Caco-2 (cell line): ENCODE measurements at regions not wholly inside any gene's neighbourhood (a gene's known extent, or its start where the extent isn't known, plus 50 kb on each side); places are given as distances from the start of the nearest gene placed in this dataset.

Source experiments
- BruUV-seq: library from RNA; stranded (reverse); fragments of 400-500 nt; replicated peaks from 2 replicates; lab custom pipeline; 2021; lab: Mats Ljungman, UMichigan
- CTCF ChIA-PET: fragments of 300-600 bp; sonication (Branson Sonifier 250); formaldehyde crosslinking; loops from one replicate; lab custom pipeline; 2022; ENCODE audit warnings: antibody characterized with exemption; lab: Charles Lee
- POLR2A ChIA-PET: fragments of 300-600 bp; sonication (Branson Sonifier 250); formaldehyde crosslinking; loops from one replicate; lab custom pipeline; 2022; ENCODE audit warnings: antibody characterized with exemption; lab: Charles Lee
- DNase-seq, 2 experiments: peaks; one replicate each; pipeline versions ENCODE4 v3.0.0 to v3.0.0-alpha.2; 2020 to 2022
- H3K27me3 ChIP-seq: replicated peaks from 2 replicates; pipeline ENCODE4 v1.6.0; 2011; ENCODE audit warnings: low read length; ENCODE audit not compliant: control insufficient read depth, insufficient read depth
- H3K36me3 ChIP-seq: 2 replicates; pipeline ENCODE4 v1.5.1; 2011; ENCODE audit warnings: low read length; ENCODE audit not compliant: control insufficient read depth, insufficient read depth
- H3K4me1 ChIP-seq: fragments of 250-450 bp; sonication (Bioruptor Pico); 2 replicates; pipeline ENCODE4 v1.5.1; 2020; ENCODE audit warnings: mild to moderate bottlenecking
- H3K4me3 ChIP-seq: 2 replicates; pipeline ENCODE4 v1.5.1; 2011; ENCODE audit warnings: low read depth, mild to moderate bottlenecking, control low read depth, low read length
- H3K9me3 ChIP-seq: fragments of 250-450 bp; sonication (Bioruptor Pico); 2 replicates; pipeline ENCODE4 v1.5.1; 2020; ENCODE audit warnings: mild to moderate bottlenecking, moderate library complexity
- H3K27ac Mint-ChIP-seq: one replicate; pipeline ENCODE4 v1.8.0; 2022; ENCODE audit warnings: mixed read lengths; ENCODE audit not compliant: unreplicated experiment
- H3K27me3 Mint-ChIP-seq: one replicate; pipeline ENCODE4 v1.8.0; 2022; ENCODE audit warnings: mixed read lengths; ENCODE audit not compliant: insufficient read depth, unreplicated experiment
- H3K36me3 Mint-ChIP-seq: one replicate; pipeline ENCODE4 v1.8.0; 2022; ENCODE audit warnings: mild to moderate bottlenecking, mixed read lengths; ENCODE audit not compliant: insufficient read depth, unreplicated experiment
- H3K4me1 Mint-ChIP-seq: one replicate; pipeline ENCODE4 v1.8.0; 2022; ENCODE audit warnings: low read depth, mixed read lengths; ENCODE audit not compliant: unreplicated experiment
- H3K4me3 Mint-ChIP-seq: one replicate; pipeline ENCODE4 v1.8.0; 2022; ENCODE audit warnings: mild to moderate bottlenecking, moderate library complexity, mixed read lengths; ENCODE audit not compliant: unreplicated experiment
- H3K9me3 Mint-ChIP-seq: one replicate; pipeline ENCODE4 v1.8.0; 2022; ENCODE audit warnings: mixed read lengths; ENCODE audit not compliant: unreplicated experiment
- CTCF ChIP-seq, 2 experiments: fragments of 200-600 bp in 1 of 2; IDR thresholded peaks; 1 replicate in 1 of 2; 2 replicates in 1 of 2; pipeline versions ENCODE4 v1.5.1 to v1.8.0; 2011 to 2022; ENCODE audit warnings: antibody characterized with exemption in 1 of 2, control low read depth in 1 of 2, inconsistent platforms in 1 of 2, low read depth in 1 of 2, low read length in 1 of 2, mild to moderate bottlenecking in 1 of 2, moderate library complexity in 1 of 2; ENCODE audit not compliant: insufficient read depth in 1 of 2, severe bottlenecking in 1 of 2, unreplicated experiment in 1 of 2
- intact Hi-C: fragments of 100-400 bp; cut with micrococcal nuclease; formaldehyde crosslinking; loops from one replicate; pipeline ENCODE4 v1.10.0; 2022; ENCODE audit not compliant: unreplicated experiment

GRCh38 chr11:112392904-112393303 lies 132.2 kb upstream of the PLET1 start:
- Histone ChIP-seq H3K36me3 (no peaks in the 10 kb centered on the region), H3K4me1 (no peaks in the 10 kb centered on the region), H3K9me3 (peaks cover 13% of the 10 kb centered on the region; the same call in 1 of the 2 replicates), H3K4me3 (no peak overlapping the region), H3K27me3 (no peaks in the 10 kb centered on the region)
- intact Hi-C loops, result no loop called here
- Mint-ChIP-seq H3K27me3 (peaks cover 16% of the 10 kb centered on the region), H3K4me1 (peaks cover 8% of the 10 kb centered on the region), H3K9me3 (peaks cover 19% of the 10 kb centered on the region), H3K27ac (no peak overlapping the region), H3K4me3 (no peak overlapping the region), H3K36me3 (no peaks in the 10 kb centered on the region)
- no peak for TF ChIP-seq CTCF (IDR thresholded peaks at IDR 0.05; ENCODE audit: insufficient read depth in 1 of 2, low read depth in 1 of 2, low read length in 1 of 2, severe bottlenecking in 1 of 2, unreplicated experiment in 1 of 2)
- DNase-seq, result no peak
- ChIA-PET POLR2A (no interaction called here), CTCF (no interaction called here)
- BruUV-seq, result no TSS peak

- H3K36me3 Mint-ChIP-seq, result no peaks in the 10 kb centered on the region
- no peaks in the 10 kb centered on the region for H3K36me3 ChIP-seq
- no peak for TF ChIP-seq CTCF (IDR thresholded peaks at IDR 0.05; ENCODE audit: insufficient read depth in 1 of 2, low read depth in 1 of 2, low read length in 1 of 2, severe bottlenecking in 1 of 2, unreplicated experiment in 1 of 2)
- H3K27me3 Mint-ChIP-seq, result peaks cover 16% of the 10 kb centered on the region
- BruUV-seq, result no TSS peak
- intact Hi-C loops, result no loop called here
- H3K4me3 ChIP-seq, result no peak overlapping the region
- POLR2A ChIA-PET, result no interaction called here
- no peak overlapping the region for H3K4me3 Mint-ChIP-seq
- H3K9me3 Mint-ChIP-seq, result peaks cover 10% of the 10 kb centered on the region
- no peaks in the 10 kb centered on the region for H3K4me1 Mint-ChIP-seq
- no peaks in the 10 kb centered on the region for H3K4me1 ChIP-seq
- no peak overlapping the region for H3K27ac Mint-ChIP-seq
- no peaks in the 10 kb centered on the region for H3K27me3 ChIP-seq
- H3K9me3 ChIP-seq, result peaks cover 3% of the 10 kb centered on the region; the same call in 1 of the 2 replicates
- CTCF ChIA-PET, result no interaction called here
- no peak for DNase-seq
Measured at GRCh38 chr11:112394304-112394703, 133.6 kb upstream of the PLET1 start.

GRCh38 chr11:112396076-112396475 lies 135.4 kb upstream of the PLET1 start:
- Mint-ChIP-seq H3K27ac (no peak overlapping the region), H3K27me3 (peaks cover 12% of the 10 kb centered on the region), H3K4me1 (no peaks in the 10 kb centered on the region), H3K36me3 (no peaks in the 10 kb centered on the region), H3K9me3 (peaks cover 3% of the 10 kb centered on the region), H3K4me3 (no peak overlapping the region)
- H3K4me3 ChIP-seq, result no peak overlapping the region
- DNase-seq, result no peak
- H3K36me3 ChIP-seq, result no peaks in the 10 kb centered on the region
- no peak for TF ChIP-seq CTCF (IDR thresholded peaks at IDR 0.05; ENCODE audit: insufficient read depth in 1 of 2, low read depth in 1 of 2, low read length in 1 of 2, severe bottlenecking in 1 of 2, unreplicated experiment in 1 of 2)
- no TSS peak for BruUV-seq
- no peaks in the 10 kb centered on the region for H3K9me3 ChIP-seq
- no peaks in the 10 kb centered on the region for H3K27me3 ChIP-seq
- H3K4me1 ChIP-seq, result no peaks in the 10 kb centered on the region
- CTCF ChIA-PET, result no interaction called here
- intact Hi-C loops, result no loop called here
- POLR2A ChIA-PET, result no interaction called here
